Ovary (tissue), 3 donors: ENCODE measurements at regions not wholly inside any gene's neighbourhood (a gene's known extent, or its start where the extent isn't known, plus 50 kb on each side); places are given as distances from the start of the nearest gene placed in this dataset.

Experiments
- CTCF ChIP-seq, 3 donors: fragments of 450-650 bp in 2 of 3; fragments of 200-600 bp in 1 of 3; IDR thresholded peaks; one replicate each; pipeline versions ENCODE4 v1.5.1 to v1.8.0; 2016 to 2022; ENCODE audit warnings: antibody characterized with exemption in 3 of 3, mild to moderate bottlenecking in 1 of 3
- EP300 ChIP-seq: sonication (generic); formaldehyde crosslinking; IDR thresholded peaks from one replicate; pipeline ENCODE4 v1.6.1; 2017; ENCODE audit warnings: antibody characterized with exemption
- POLR2A ChIP-seq: fragments of 450-650 bp; IDR thresholded peaks from one replicate; pipeline ENCODE4 v1.6.1; 2017; ENCODE audit warnings: antibody characterized with exemption, mild to moderate bottlenecking, moderate library complexity
- donor health status: DM: no; HTN: no; CAD: no.

- TF ChIP-seq CTCF (IDR thresholded peaks at IDR 0.05) (no peak), POLR2A (no peak), EP300 (no peak)
Observed at GRCh38 chr6:1464781-1465370, 75.5 kb downstream of the FOXF2 start.
